Stimulated activated naive B cell treated with anti-CD40 and anti-IgM and Interleukin-4, amounts not matched to agents 10 μg/mL and 1 μg/mL and 100 μg/mL, for 72 hours (primary cell): ENCODE measurements at regions not wholly inside any gene's neighbourhood (a gene's known extent, or its start where the extent isn't known, plus 50 kb on each side); places are given as distances from the start of the nearest gene placed in this dataset.
"Not testable (repeated sequence)": the region's sequence is repeated elsewhere in the genome, so short reads cannot be mapped to it uniquely, and the experiment has no call there.

ENCODE experiments used
- ATAC-seq, 2 donors: fragments of 150-1000 bp; cut with Tn5 transposase; replicated peaks; 2 replicates each; pipeline ENCODE4 v1.10.0; 2021; ENCODE audit warnings: moderate library complexity in 1 of 2
- DNase-seq: peaks from one replicate; pipeline ENCODE4 v3.0.0; 2021
- H3K27ac Mint-ChIP-seq: one replicate; pipeline ENCODE4 v1.8.0; 2022; ENCODE audit warnings: mild to moderate bottlenecking, mixed read lengths
- H3K27me3 Mint-ChIP-seq, 2 donors: one replicate each; pipeline ENCODE4 v1.8.0; 2022; ENCODE audit warnings: mixed read lengths in 2 of 2
- H3K36me3 Mint-ChIP-seq, 2 donors: one replicate each; pipeline ENCODE4 v1.8.0; 2022; ENCODE audit warnings: mixed read lengths in 2 of 2, mild to moderate bottlenecking in 1 of 2
- H3K4me1 Mint-ChIP-seq, 2 donors: one replicate each; pipeline ENCODE4 v1.8.0; 2022; ENCODE audit warnings: mixed read lengths in 2 of 2, mild to moderate bottlenecking in 1 of 2
- H3K4me3 Mint-ChIP-seq, 2 donors: one replicate each; pipeline ENCODE4 v1.8.0; 2022; ENCODE audit warnings: mild to moderate bottlenecking in 2 of 2, mixed read lengths in 2 of 2, moderate library complexity in 1 of 2
- H3K9me3 Mint-ChIP-seq, 2 donors: one replicate each; pipeline ENCODE4 v1.8.0; 2022; ENCODE audit warnings: mixed read lengths in 2 of 2, mild to moderate bottlenecking in 1 of 2

DNA sequence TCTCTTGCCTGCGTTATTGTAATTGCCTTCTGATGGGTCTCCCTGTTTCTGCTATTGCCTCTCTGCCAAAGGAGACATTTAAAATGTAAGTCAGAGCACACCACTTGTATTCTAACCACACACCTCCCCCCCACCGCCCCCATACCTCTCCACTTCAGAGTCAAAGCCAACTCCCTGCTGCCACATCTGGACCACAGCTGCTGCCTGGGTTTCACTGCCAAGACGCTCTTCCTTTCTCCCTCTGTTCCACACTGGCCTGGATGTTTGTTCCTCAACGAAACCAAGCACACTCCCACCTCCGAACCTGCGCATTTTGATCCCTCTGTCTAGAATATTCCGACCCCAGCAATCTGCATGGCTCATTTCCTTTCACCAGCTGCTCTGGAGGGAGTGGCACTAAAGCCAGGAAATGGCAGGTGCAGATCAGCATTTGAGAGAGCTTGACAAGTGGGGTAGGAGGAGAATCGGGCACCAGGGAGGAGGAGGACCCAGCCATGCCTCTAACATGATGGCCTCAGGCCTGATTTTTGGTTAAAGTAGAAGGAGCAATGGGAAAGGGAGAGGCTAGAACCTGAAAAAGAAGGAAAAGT lies 92.4 kb upstream of the HS3ST2 start:
- Mint-ChIP-seq H3K4me1 (no peaks in the 10 kb centered on the region), H3K27me3 (peaks cover 15 to 16% of the 10 kb centered on the region in 2 donors), H3K4me3 (no peak overlapping the region), H3K27ac (no peak overlapping the region), H3K36me3 (peaks cover 0 to 3% of the 10 kb centered on the region in 2 donors), H3K9me3 (peaks cover 5% of the 10 kb centered on the region in 2 donors)
- no peak for DNase-seq
- ATAC-seq, result no peak

DNA sequence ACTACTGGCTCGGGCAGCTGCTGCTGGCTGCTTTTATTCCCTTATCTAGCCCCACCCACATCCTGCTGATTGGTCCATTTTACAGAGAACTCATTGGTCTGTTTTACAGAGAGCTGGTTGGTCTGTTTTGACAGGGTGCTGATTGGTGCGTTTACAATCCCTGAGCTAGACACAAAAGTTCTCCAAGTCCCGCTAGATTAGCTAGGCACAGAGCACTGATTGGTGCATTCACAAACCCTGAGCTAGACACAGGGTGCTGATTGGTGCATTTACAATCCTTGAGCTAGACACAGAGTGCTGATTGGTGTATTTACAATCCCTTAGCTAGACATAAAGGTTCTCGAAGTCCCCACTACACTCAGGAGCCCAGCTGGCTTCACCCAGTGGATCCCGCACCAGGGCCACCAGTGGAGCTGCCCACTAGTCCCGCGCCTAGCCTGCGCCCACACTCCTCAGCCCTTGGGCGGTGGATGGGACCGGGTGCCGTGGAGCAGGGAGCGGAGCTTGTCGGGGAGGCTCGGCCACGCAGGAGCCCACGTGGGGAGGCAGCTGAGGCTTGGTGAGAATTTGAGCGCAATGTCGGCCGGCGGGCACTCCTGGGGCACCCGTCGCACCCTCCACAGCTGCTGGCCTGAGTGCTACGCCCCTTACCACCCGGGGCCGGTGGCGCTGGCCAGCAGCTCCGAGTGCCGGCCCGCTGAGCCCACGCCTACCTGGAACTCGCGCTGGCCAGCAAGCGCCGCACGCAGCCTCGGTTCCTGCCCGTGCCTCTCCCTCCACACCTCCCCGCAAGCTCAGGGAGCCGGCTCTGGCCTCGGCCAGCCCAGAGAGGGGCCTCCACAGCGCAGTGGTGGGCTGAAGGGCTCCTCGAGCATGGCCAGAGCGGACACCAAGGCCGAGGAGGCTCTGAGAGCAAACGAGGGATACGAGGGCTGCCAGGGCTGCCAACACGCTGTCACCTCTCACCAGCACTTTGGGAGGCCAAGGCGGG lies 91.1 kb upstream of the HS3ST2 start:
- not testable (repeated sequence) for H3K36me3 Mint-ChIP-seq, H3K4me1 Mint-ChIP-seq, ATAC-seq, H3K4me3 Mint-ChIP-seq, DNase-seq, H3K9me3 Mint-ChIP-seq, H3K27ac Mint-ChIP-seq
- peaks cover 15 to 18% of the 10 kb centered on the region in 2 donors for H3K27me3 Mint-ChIP-seq

DNA sequence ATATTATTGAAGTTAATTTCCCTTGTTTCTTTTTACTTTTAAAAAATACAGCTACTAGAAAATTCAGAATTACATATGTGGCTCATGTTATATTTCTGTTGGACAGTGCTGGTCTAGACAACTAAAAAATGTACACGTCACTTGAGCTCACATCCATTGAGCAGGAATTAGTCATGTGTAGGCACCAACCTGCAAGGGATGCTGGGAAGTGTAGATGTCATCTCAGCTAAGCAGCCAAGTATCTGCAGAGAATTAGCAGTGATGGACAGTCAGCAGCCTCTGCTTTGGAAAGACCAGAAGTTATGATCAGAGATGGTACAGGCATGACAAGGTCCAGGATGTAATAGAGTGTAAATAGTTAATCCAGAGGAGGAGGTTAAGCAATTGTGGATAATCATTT lies 87.1 kb upstream of the HS3ST2 start:
- Mint-ChIP-seq H3K4me1 (no peaks in the 10 kb centered on the region), H3K4me3 (no peak overlapping the region), H3K27ac (no peak overlapping the region), H3K27me3 (peaks cover 14 to 23% of the 10 kb centered on the region in 2 donors), H3K9me3 (no peaks in the 10 kb centered on the region), H3K36me3 (no peaks in the 10 kb centered on the region)
- ATAC-seq (no peak), DNase-seq (no peak)

GRCh38 chr16:22727285-22728166 lies 86.4 kb upstream of the HS3ST2 start:
- no peak for DNase-seq
- no peaks in the 10 kb centered on the region for H3K4me1 Mint-ChIP-seq
- peaks cover 13 to 30% of the 10 kb centered on the region in 2 donors for H3K27me3 Mint-ChIP-seq
- no peak overlapping the region for H3K4me3 Mint-ChIP-seq
- peaks cover 0 to 1% of the 10 kb centered on the region in 2 donors for H3K9me3 Mint-ChIP-seq
- H3K27ac Mint-ChIP-seq, result no peak overlapping the region
- no peak for ATAC-seq
- no peaks in the 10 kb centered on the region for H3K36me3 Mint-ChIP-seq

- no peak for ATAC-seq
- Mint-ChIP-seq H3K27ac (no peak overlapping the region), H3K27me3 (peaks cover 17 to 37% of the 10 kb centered on the region in 2 donors), H3K9me3 (peaks cover 0 to 1% of the 10 kb centered on the region in 2 donors), H3K36me3 (no peaks in the 10 kb centered on the region), H3K4me3 (no peak overlapping the region), H3K4me1 (no peaks in the 10 kb centered on the region)
- no peak for DNase-seq
These were observed 85.7 kb upstream of the HS3ST2 start for GRCh38 chr16:22728167-22728836.

DNA sequence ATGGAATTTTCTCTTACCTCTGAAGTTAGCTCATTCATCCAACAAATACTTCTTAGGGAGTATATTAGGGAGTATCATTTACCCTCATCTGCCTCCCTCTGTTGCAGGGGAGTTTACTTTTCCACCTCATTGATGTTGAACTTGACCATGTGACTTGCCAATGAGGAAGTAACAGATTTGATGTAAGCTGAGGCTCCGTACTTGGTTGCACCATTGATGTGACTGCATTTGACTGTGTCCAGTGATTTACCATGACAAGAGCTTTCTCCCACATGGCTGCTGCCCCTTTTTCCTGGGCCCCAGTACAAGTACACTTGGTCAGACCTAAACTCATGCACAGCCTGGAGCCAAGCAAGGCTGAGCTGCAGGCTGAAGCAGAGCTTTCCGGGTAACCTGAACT lies 81.6 kb upstream of the HS3ST2 start:
- H3K4me3 Mint-ChIP-seq, result no peak overlapping the region
- H3K27ac Mint-ChIP-seq, result no peak overlapping the region
- no peak for ATAC-seq
- H3K9me3 Mint-ChIP-seq, result peaks cover 0 to 1% of the 10 kb centered on the region in 2 donors
- H3K36me3 Mint-ChIP-seq, result no peaks in the 10 kb centered on the region
- H3K4me1 Mint-ChIP-seq, result no peaks in the 10 kb centered on the region
- H3K27me3 Mint-ChIP-seq, result peaks cover 17 to 59% of the 10 kb centered on the region in 2 donors
- DNase-seq, result no peak

DNA sequence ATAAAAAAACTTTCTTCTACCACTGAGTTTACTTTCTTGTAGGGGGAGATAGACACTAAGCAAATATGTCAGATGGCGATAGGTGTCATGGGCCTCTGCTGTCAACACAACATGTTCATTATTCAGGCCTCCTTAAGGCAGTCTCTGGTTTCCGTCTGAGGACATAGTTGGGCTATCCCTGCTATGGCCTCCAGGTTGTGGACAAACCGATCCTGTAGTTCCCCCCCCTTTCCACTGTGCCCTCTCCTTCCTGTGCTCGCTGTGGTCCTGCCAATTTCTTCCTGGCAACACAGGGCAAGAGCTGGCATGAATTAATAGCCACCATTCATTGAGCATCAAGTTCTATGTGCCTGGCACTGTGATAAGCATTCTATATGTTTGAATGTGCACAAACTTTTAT lies 81.0 kb upstream of the HS3ST2 start:
- Mint-ChIP-seq H3K27ac (no peak overlapping the region), H3K4me3 (no peak overlapping the region), H3K27me3 (peaks cover 14 to 64% of the 10 kb centered on the region in 2 donors), H3K4me1 (no peaks in the 10 kb centered on the region), H3K36me3 (no peaks in the 10 kb centered on the region), H3K9me3 (peaks cover 0 to 1% of the 10 kb centered on the region in 2 donors)
- DNase-seq (no peak), ATAC-seq (no peak)

DNA sequence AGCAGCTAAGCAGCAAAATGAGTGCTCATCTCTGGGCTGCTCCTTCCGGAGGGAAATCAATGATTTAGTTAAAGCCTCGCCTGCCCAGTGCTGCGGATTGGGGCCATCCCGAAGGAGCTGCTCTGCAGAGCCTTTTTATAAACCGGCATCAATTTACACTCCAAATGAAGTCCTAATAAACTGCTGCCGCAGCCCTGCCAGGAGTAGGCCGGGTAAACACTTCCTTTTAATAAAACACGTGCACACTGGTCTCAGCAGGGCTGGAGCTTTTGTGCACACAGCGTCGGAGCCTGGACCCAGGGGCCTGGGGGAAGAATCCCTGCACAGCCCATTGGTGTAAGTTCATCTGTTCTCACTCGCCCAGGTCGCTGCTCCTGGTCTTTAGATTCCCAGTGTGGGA lies 79.6 kb upstream of the HS3ST2 start:
- H3K4me1 Mint-ChIP-seq, result peaks cover 0 to 2% of the 10 kb centered on the region in 2 donors
- ATAC-seq (no peak), DNase-seq (no peak)
- H3K36me3 Mint-ChIP-seq, result no peaks in the 10 kb centered on the region
- H3K4me3 Mint-ChIP-seq, result no peak overlapping the region
- H3K9me3 Mint-ChIP-seq, result peaks cover 0 to 1% of the 10 kb centered on the region in 2 donors
- peaks cover 4 to 54% of the 10 kb centered on the region in 2 donors for H3K27me3 Mint-ChIP-seq
- H3K27ac Mint-ChIP-seq, result no peak overlapping the region

GRCh38 chr16:22736791-22737190 lies 77.2 kb upstream of the HS3ST2 start:
- peaks cover 9 to 48% of the 10 kb centered on the region in 2 donors for H3K27me3 Mint-ChIP-seq
- no peak for ATAC-seq
- peaks cover 0 to 3% of the 10 kb centered on the region in 2 donors for H3K9me3 Mint-ChIP-seq
- peaks cover 0 to 2% of the 10 kb centered on the region in 2 donors for H3K4me1 Mint-ChIP-seq
- no peak overlapping the region for H3K4me3 Mint-ChIP-seq
- no peak overlapping the region for H3K27ac Mint-ChIP-seq
- DNase-seq, result no peak
- H3K36me3 Mint-ChIP-seq, result no peaks in the 10 kb centered on the region

GRCh38 chr16:22739077-22739476 lies 74.9 kb upstream of the HS3ST2 start:
- peaks cover 0 to 2% of the 10 kb centered on the region in 2 donors for H3K4me1 Mint-ChIP-seq
- H3K9me3 Mint-ChIP-seq, result peaks cover 11 to 13% of the 10 kb centered on the region in 2 donors
- ATAC-seq (peak in 1 of 2 donors; percentile 31), DNase-seq (no peak)
- peaks cover 5 to 33% of the 10 kb centered on the region in 2 donors for H3K27me3 Mint-ChIP-seq
- H3K27ac Mint-ChIP-seq, result peak overlapping the region; percentile 7
- H3K36me3 Mint-ChIP-seq, result peaks cover 3 to 4% of the 10 kb centered on the region in 2 donors
- no peak overlapping the region for H3K4me3 Mint-ChIP-seq

DNA sequence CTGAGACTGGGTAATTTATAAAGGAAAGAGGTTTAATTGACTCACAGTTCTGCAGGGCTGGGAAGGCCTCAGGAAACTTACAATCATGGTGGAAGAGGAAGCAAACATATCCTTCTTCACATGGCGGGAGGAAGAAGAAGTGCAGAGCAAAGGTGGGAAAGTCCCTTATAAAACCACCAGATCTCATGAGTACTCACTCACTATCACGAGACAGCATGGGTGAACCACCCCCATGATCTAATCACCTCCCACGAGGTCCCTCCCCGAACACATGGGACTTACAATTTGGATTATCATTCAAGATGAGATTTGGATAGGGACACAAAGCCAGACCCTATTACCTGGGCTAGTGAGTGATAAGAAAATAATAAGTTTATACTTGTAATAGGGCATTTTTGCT lies 70.6 kb upstream of the HS3ST2 start:
- DNase-seq, result no peak
- H3K9me3 Mint-ChIP-seq, result peaks cover 20 to 30% of the 10 kb centered on the region in 2 donors
- peaks cover 5 to 8% of the 10 kb centered on the region in 2 donors for H3K36me3 Mint-ChIP-seq
- H3K27me3 Mint-ChIP-seq, result peaks cover 21 to 33% of the 10 kb centered on the region in 2 donors
- H3K27ac Mint-ChIP-seq, result no peak overlapping the region
- peaks cover 0 to 2% of the 10 kb centered on the region in 2 donors for H3K4me1 Mint-ChIP-seq
- peak in 1 of 2 donors; percentile 36 for ATAC-seq
- no peak overlapping the region for H3K4me3 Mint-ChIP-seq

DNA sequence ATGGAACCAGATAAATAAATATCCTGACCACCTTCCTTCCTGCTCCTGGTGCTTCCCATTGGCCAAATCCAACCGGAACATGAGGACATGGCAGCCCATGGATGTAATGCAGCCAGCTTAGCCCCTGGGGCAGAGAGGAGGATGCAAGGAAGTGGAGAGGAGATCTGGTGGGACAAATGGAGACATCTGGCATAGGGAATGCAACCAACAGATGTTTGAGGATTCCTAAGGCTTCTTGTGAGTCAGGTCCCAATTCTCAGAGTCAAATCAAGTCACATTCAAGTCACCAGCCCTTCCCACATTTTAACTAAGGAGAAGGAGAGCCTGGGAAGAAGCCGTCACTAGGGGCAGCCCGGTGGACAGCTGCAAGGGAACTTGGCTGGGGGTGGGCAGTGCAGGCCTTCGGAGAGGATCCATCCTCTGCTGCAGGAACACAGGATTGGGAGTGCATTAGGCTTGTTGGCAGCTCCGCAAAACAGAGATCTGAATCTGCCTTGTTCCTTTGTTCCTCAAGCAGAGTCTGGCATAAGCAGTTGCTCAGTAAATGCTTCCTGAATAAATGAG lies 62.8 kb upstream of the HS3ST2 start:
- H3K27ac Mint-ChIP-seq, result no peak overlapping the region
- H3K36me3 Mint-ChIP-seq, result peaks cover 0 to 3% of the 10 kb centered on the region in 2 donors
- H3K27me3 Mint-ChIP-seq, result peaks cover 16 to 25% of the 10 kb centered on the region in 2 donors

GRCh38 chr16:22751685-22752084 lies 62.3 kb upstream of the HS3ST2 start:
- H3K36me3 Mint-ChIP-seq, result no peaks in the 10 kb centered on the region
- ATAC-seq (no peak), DNase-seq (no peak)
- H3K4me3 Mint-ChIP-seq, result no peak overlapping the region
- peaks cover 5 to 7% of the 10 kb centered on the region in 2 donors for H3K9me3 Mint-ChIP-seq
- peaks cover 18 to 24% of the 10 kb centered on the region in 2 donors for H3K27me3 Mint-ChIP-seq
- H3K27ac Mint-ChIP-seq, result no peak overlapping the region
- no peaks in the 10 kb centered on the region for H3K4me1 Mint-ChIP-seq

More for the DNA sequence above, 62.8 kb upstream of the HS3ST2 start:
- Mint-ChIP-seq H3K4me1 (no peaks in the 10 kb centered on the region), H3K4me3 (no peak overlapping the region), H3K9me3 (peaks cover 8 to 9% of the 10 kb centered on the region in 2 donors)
- no peak for ATAC-seq
- no peak for DNase-seq
